Stimulated activated naive CD8-positive, alpha-beta T cell treated with anti-CD3 and anti-CD28 coated beads, Interleukin-15, amount 100 ng/mL, for 72 hours (primary cell): ENCODE measurements at regions not wholly inside any gene's neighbourhood (a gene's known extent, or its start where the extent isn't known, plus 50 kb on each side); places are given as distances from the start of the nearest gene placed in this dataset.

ENCODE experiments used
- ATAC-seq: fragments of 150-1000 bp; cut with Tn5 transposase; 2 replicates; pipeline ENCODE4 v1.10.0; 2021; ENCODE audit warnings: mild to moderate bottlenecking, moderate library complexity
- DNase-seq, 2 donors: peaks; one replicate each; pipeline ENCODE4 v3.0.0; 2021 to 2022
- H3K27ac Mint-ChIP-seq, 2 donors: one replicate each; pipeline ENCODE4 v1.8.0; 2022; ENCODE audit warnings: mild to moderate bottlenecking in 2 of 2, mixed read lengths in 2 of 2, moderate library complexity in 2 of 2
- H3K27me3 Mint-ChIP-seq: one replicate; pipeline ENCODE4 v1.8.0; 2022; ENCODE audit warnings: mixed read lengths
- H3K4me1 Mint-ChIP-seq: one replicate; pipeline ENCODE4 v1.8.0; 2022; ENCODE audit warnings: mild to moderate bottlenecking, mixed read lengths
- H3K4me3 Mint-ChIP-seq, 2 donors: one replicate each; pipeline ENCODE4 v1.8.0; 2022; ENCODE audit warnings: mild to moderate bottlenecking in 2 of 2, mixed read lengths in 2 of 2, moderate library complexity in 1 of 2
- H3K9me3 Mint-ChIP-seq, 2 donors: one replicate each; pipeline ENCODE4 v1.8.0; 2022; ENCODE audit warnings: mixed read lengths in 2 of 2

GRCh38 chr2:167484875-167485274 is 596.6 kb downstream of the XIRP2 start:
- H3K27me3 Mint-ChIP-seq: no peaks in the 10 kb centered on the region
- DNase-seq: no peak

GRCh38 chr2:167480986-167481309 is 592.7 kb downstream of the XIRP2 start:
- Mint-ChIP-seq H3K27me3 (no peaks in the 10 kb centered on the region), H3K27ac (no peak overlapping the region), H3K4me3 (no peak overlapping the region), H3K4me1 (no peaks in the 10 kb centered on the region), H3K9me3 (no peaks in the 10 kb centered on the region)
- ATAC-seq (no peak), DNase-seq (no peak)

More at GRCh38 chr2:167484875-167485274, 596.6 kb downstream of the XIRP2 start:
- no peaks in the 10 kb centered on the region for H3K4me1 Mint-ChIP-seq
- H3K27ac Mint-ChIP-seq: no peak overlapping the region
- no peaks in the 10 kb centered on the region for H3K9me3 Mint-ChIP-seq
- no peak for ATAC-seq
- H3K4me3 Mint-ChIP-seq: no peak overlapping the region

- ATAC-seq: no peak
- H3K4me3 Mint-ChIP-seq: no peak overlapping the region
- no peaks in the 10 kb centered on the region for H3K27me3 Mint-ChIP-seq
- no peaks in the 10 kb centered on the region for H3K9me3 Mint-ChIP-seq
- H3K27ac Mint-ChIP-seq: no peak overlapping the region
- no peaks in the 10 kb centered on the region for H3K4me1 Mint-ChIP-seq
- DNase-seq: no peak
These were observed 592.1 kb downstream of the XIRP2 start for GRCh38 chr2:167480232-167480985.

GRCh38 chr2:167478196-167478595 is 589.9 kb downstream of the XIRP2 start:
- ATAC-seq (no peak), DNase-seq (no peak)
- Mint-ChIP-seq H3K27me3 (no peaks in the 10 kb centered on the region), H3K4me1 (no peaks in the 10 kb centered on the region), H3K9me3 (no peaks in the 10 kb centered on the region), H3K27ac (no peak overlapping the region), H3K4me3 (no peak overlapping the region)

- Mint-ChIP-seq H3K27me3 (no peaks in the 10 kb centered on the region), H3K27ac (no peak overlapping the region), H3K4me3 (no peak overlapping the region), H3K9me3 (peaks cover 0 to 7% of the 10 kb centered on the region in 2 donors), H3K4me1 (no peaks in the 10 kb centered on the region)
- ATAC-seq (no peak), DNase-seq (no peak)
These were observed 587.5 kb downstream of the XIRP2 start for GRCh38 chr2:167475791-167476190.

GRCh38 chr2:167471734-167472133 is 583.5 kb downstream of the XIRP2 start:
- Mint-ChIP-seq H3K27ac (no peak overlapping the region), H3K4me1 (no peaks in the 10 kb centered on the region), H3K27me3 (no peaks in the 10 kb centered on the region), H3K9me3 (peaks cover 0 to 7% of the 10 kb centered on the region in 2 donors), H3K4me3 (no peak overlapping the region)
- DNase-seq (no peak), ATAC-seq (no peak)

- DNase-seq (no peak), ATAC-seq (no peak)
- no peaks in the 10 kb centered on the region for H3K4me1 Mint-ChIP-seq
- H3K27ac Mint-ChIP-seq: no peak overlapping the region
- H3K4me3 Mint-ChIP-seq: no peak overlapping the region
- H3K9me3 Mint-ChIP-seq: peaks cover 0 to 7% of the 10 kb centered on the region in 2 donors
- H3K27me3 Mint-ChIP-seq: no peaks in the 10 kb centered on the region
These were observed 583.1 kb downstream of the XIRP2 start for GRCh38 chr2:167471332-167471731.

GRCh38 chr2:167462379-167462778 is 574.1 kb downstream of the XIRP2 start:
- H3K27me3 Mint-ChIP-seq: no peaks in the 10 kb centered on the region
- H3K27ac Mint-ChIP-seq: no peak overlapping the region
- no peak for ATAC-seq
- H3K4me3 Mint-ChIP-seq: no peak overlapping the region
- peaks cover 7 to 12% of the 10 kb centered on the region in 2 donors for H3K9me3 Mint-ChIP-seq
- H3K4me1 Mint-ChIP-seq: no peaks in the 10 kb centered on the region
- no peak for DNase-seq

GRCh38 chr2:167454036-167454435 is 565.8 kb downstream of the XIRP2 start:
- H3K27ac Mint-ChIP-seq: no peak overlapping the region
- ATAC-seq (no peak), DNase-seq (no peak)
- no peak overlapping the region for H3K4me3 Mint-ChIP-seq
- peaks cover 6 to 39% of the 10 kb centered on the region in 2 donors for H3K9me3 Mint-ChIP-seq
- H3K27me3 Mint-ChIP-seq: no peaks in the 10 kb centered on the region
- H3K4me1 Mint-ChIP-seq: no peaks in the 10 kb centered on the region

GRCh38 chr2:167451496-167452289 is 563.4 kb downstream of the XIRP2 start:
- Mint-ChIP-seq H3K27ac (peak overlapping the region in 1 of 2 donors; percentile 28), H3K27me3 (no peaks in the 10 kb centered on the region), H3K4me3 (no peak overlapping the region), H3K9me3 (peaks cover 9 to 54% of the 10 kb centered on the region in 2 donors), H3K4me1 (no peaks in the 10 kb centered on the region)
- no peak for DNase-seq
- ATAC-seq: no peak

GRCh38 chr2:167450364-167450763 is 562.1 kb downstream of the XIRP2 start:
- no peaks in the 10 kb centered on the region for H3K27me3 Mint-ChIP-seq
- H3K4me1 Mint-ChIP-seq: no peaks in the 10 kb centered on the region
- DNase-seq: no peak
- ATAC-seq: no peak
- peaks cover 13 to 56% of the 10 kb centered on the region in 2 donors for H3K9me3 Mint-ChIP-seq
- H3K4me3 Mint-ChIP-seq: no peak overlapping the region
- no peak overlapping the region for H3K27ac Mint-ChIP-seq

GRCh38 chr2:167440382-167440781 is 552.1 kb downstream of the XIRP2 start:
- DNase-seq (no peak), ATAC-seq (no peak)
- H3K4me1 Mint-ChIP-seq: no peaks in the 10 kb centered on the region
- H3K27ac Mint-ChIP-seq: peak overlapping the region; percentile 39 to 63
- H3K9me3 Mint-ChIP-seq: peaks cover 13 to 23% of the 10 kb centered on the region in 2 donors
- H3K4me3 Mint-ChIP-seq: no peak overlapping the region
- no peaks in the 10 kb centered on the region for H3K27me3 Mint-ChIP-seq

GRCh38 chr2:167438206-167438605 is 549.9 kb downstream of the XIRP2 start:
- H3K4me3 Mint-ChIP-seq: no peak overlapping the region
- no peaks in the 10 kb centered on the region for H3K27me3 Mint-ChIP-seq

GRCh38 chr2:167431949-167432348 is 543.7 kb downstream of the XIRP2 start:
- H3K4me1 Mint-ChIP-seq: no peaks in the 10 kb centered on the region
- H3K27me3 Mint-ChIP-seq: no peaks in the 10 kb centered on the region
- no peak for ATAC-seq
- H3K9me3 Mint-ChIP-seq: peaks cover 0 to 12% of the 10 kb centered on the region in 2 donors
- H3K4me3 Mint-ChIP-seq: no peak overlapping the region
- no peak for DNase-seq
- no peak overlapping the region for H3K27ac Mint-ChIP-seq

More at GRCh38 chr2:167438206-167438605, 549.9 kb downstream of the XIRP2 start:
- no peak for ATAC-seq
- Mint-ChIP-seq H3K27ac (no peak overlapping the region), H3K4me1 (no peaks in the 10 kb centered on the region), H3K9me3 (peaks cover 8 to 13% of the 10 kb centered on the region in 2 donors)
- no peak for DNase-seq

- Mint-ChIP-seq H3K4me1 (no peaks in the 10 kb centered on the region), H3K9me3 (no peaks in the 10 kb centered on the region), H3K27ac (no peak overlapping the region), H3K27me3 (no peaks in the 10 kb centered on the region), H3K4me3 (no peak overlapping the region)
- no peak for ATAC-seq
- no peak for DNase-seq
These were observed 542.2 kb downstream of the XIRP2 start for GRCh38 chr2:167430447-167430846.
